ENCODE measurements at regions not wholly inside any gene's neighbourhood (a gene's known extent, or its start where the extent isn't known, plus 50 kb on each side); places are given as distances from the start of the nearest gene placed in this dataset.

DNA sequence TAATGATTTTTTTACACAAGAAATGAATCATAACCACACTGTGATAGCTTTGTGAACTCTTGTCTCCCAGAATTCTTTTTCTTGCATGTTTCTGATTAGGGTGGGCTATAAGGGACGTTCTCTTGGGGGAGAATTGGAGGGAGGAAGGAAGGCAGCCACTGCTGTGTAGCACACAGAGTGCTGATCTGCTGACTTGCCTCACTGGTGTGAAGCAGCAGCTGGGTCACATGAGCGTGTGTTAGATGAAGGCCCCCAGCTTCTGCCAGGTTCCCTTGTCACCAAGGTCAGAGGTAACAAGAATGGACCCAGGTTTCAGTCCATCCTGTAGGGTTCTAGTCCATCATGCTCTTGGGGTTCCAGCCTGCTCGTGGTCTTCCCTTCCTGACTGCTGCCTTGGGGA, 107.4 kb upstream of the GLI2 start:
- ChIA-PET POLR2A (ENCODE audit: partially characterized antibody) (no interaction called here), CTCF (ENCODE audit: partially characterized antibody) (interaction anchor here (0.6 to 1.2 kb wide), 2 partner anchors 26 to 78 kb away, joined by 3 to 4 read pairs; no protein-coding TSS in a partner anchor)
- Histone ChIP-seq H3K23ac (ENCODE audit: insufficient read length) (no peak overlapping the region), H4K91ac (replicated peaks; ENCODE audit: insufficient read length, low read length) (no peak overlapping the region), H2AFZ (ENCODE audit: low read length) (no peak overlapping the region), H2BK15ac (ENCODE audit: low read length) (no peak overlapping the region), H3K36me3 (ENCODE audit: control insufficient read depth in 2 of 4, insufficient read depth in 4 of 4, low read length in 3 of 4) (no peaks in the 10 kb centered on the region), H4K5ac (ENCODE audit: insufficient read length, low read depth, low read length) (no peak overlapping the region), H2BK12ac (ENCODE audit: low read depth, low read length) (no peak overlapping the region), H3K23me2 (ENCODE audit: low read depth, low read length) (peaks cover 2% of the 10 kb centered on the region; the same call in 1 of the 2 replicates), H3K18ac (ENCODE audit: extremely low read depth, low read length) (no peak overlapping the region), H3K79me1 (ENCODE audit: low read depth, low read length) (no peaks in the 10 kb centered on the region), H3K4me2 (ENCODE audit: insufficient read depth in 1 of 2, low read depth in 2 of 2, low read length in 2 of 2) (no peak overlapping the region), H2BK5ac (ENCODE audit: low read depth, low read length) (no peak overlapping the region), H3K27me3 (replicated peaks in 1 of 4; ENCODE audit: control insufficient read depth in 3 of 4, extremely low read depth in 1 of 4, insufficient read depth in 3 of 4, low read length in 3 of 4) (peaks cover 0 to 17% (median 4%) of the 10 kb centered on the region in 4 experiments; a peak in 4 of 7 replicates), H3K79me2 (ENCODE audit: control insufficient read depth in 1 of 2, insufficient read depth in 2 of 2, low read length in 2 of 2) (no peaks in the 10 kb centered on the region), H2BK120ac (replicated peaks; ENCODE audit: low read depth, low read length) (no peak overlapping the region), H3K27ac (ENCODE audit: low read depth, low read length) (no peak overlapping the region), H3K56ac (replicated peaks; ENCODE audit: insufficient read length, low read depth, low read length) (peak overlapping the region; percentile 86), H4K8ac (ENCODE audit: extremely low read depth, insufficient read depth, low read length) (no peak overlapping the region), H3K4ac (replicated peaks; ENCODE audit: insufficient read length, low read depth, low read length) (no peak overlapping the region), H2AK5ac (ENCODE audit: low read depth, low read length) (no peak overlapping the region), H3K4me3 (ENCODE audit: extremely low read depth in 1 of 4, insufficient read depth in 2 of 4, low read depth in 3 of 4, low read length in 4 of 4) (no peak overlapping the region), H3K9me3 (ENCODE audit: insufficient read depth in 2 of 2, low read depth in 1 of 2, low read length in 1 of 2) (no peaks in the 10 kb centered on the region), H2BK20ac (ENCODE audit: low read length) (no peak overlapping the region), H3K9ac (replicated peaks in 1 of 4; ENCODE audit: extremely low read depth in 1 of 4, low read depth in 3 of 4, low read length in 3 of 4) (no peak overlapping the region), H4K20me1 (replicated peaks in 1 of 2; ENCODE audit: control insufficient read depth in 1 of 2, insufficient read depth in 2 of 2, low read length in 2 of 2) (peaks cover 0 to 2% of the 10 kb centered on the region in 2 experiments), H3K4me1 (replicated peaks in 1 of 4; ENCODE audit: control insufficient read depth in 3 of 4, insufficient read depth in 4 of 4, low read length in 3 of 4) (peaks cover 0 to 4% (median 0%) of the 10 kb centered on the region in 4 experiments; a peak in 1 of 7 replicates), H3K14ac (ENCODE audit: insufficient read length) (no peak overlapping the region)
- FAIRE-seq, result no peak
- WGBS, 2 experiments (ENCODE audit: extremely low coverage in 1 of 2, insufficient coverage in 1 of 2, insufficient read length in 1 of 2, insufficient replicate concordance in 2 of 2, low coverage in 1 of 2, low lambda C conversion rate in 2 of 2, missing lambda C conversion rate in 1 of 2), result 87% methylated on average over 3 of the region's 3 CpGs; no CpG with 5 or more reads in 1 of the 2 experiments
- no peak for DNase-seq (ENCODE audit: low read depth in 1 of 2, low spot score in 2 of 2)
- TF ChIP-seq RBBP5 (IDR thresholded peaks at IDR 0.05; ENCODE audit: borderline replicate concordance, low read depth, low read length) (no peak), ATF2 (IDR thresholded peaks at IDR 0.05; ENCODE audit: low read length) (no peak), SAP30 (IDR thresholded peaks at IDR 0.05; ENCODE audit: insufficient read depth, insufficient replicate concordance, low read length) (no peak), KDM1A (IDR thresholded peaks at IDR 0.05; ENCODE audit: borderline replicate concordance, low read length) (no peak), CEBPB (IDR thresholded peaks at IDR 0.05; ENCODE audit: low read depth, low read length) (no peak), POLR2AphosphoS5 (IDR thresholded peaks at IDR 0.05; ENCODE audit: low read depth, low read length) (no peak), HDAC6 (IDR thresholded peaks at IDR 0.05; ENCODE audit: low read depth, low read length) (no peak), SP2 (IDR thresholded peaks at IDR 0.05; ENCODE audit: low read length) (no peak), GTF2F1 (IDR thresholded peaks at IDR 0.05; ENCODE audit: borderline replicate concordance, low read depth, low read length) (no peak), CBX8 (IDR thresholded peaks at IDR 0.05; ENCODE audit: borderline replicate concordance, low read depth, low read length) (no peak)
- TF ChIP-seq, protein P1, sequence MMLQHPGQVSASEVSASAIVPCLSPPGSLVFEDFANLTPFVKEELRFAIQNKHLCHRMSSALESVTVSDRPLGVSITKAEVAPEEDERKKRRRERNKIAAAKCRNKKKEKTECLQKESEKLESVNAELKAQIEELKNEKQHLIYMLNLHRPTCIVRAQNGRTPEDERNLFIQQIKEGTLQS (IDR thresholded peaks at IDR 0.05; ENCODE audit: insufficient read depth, low read depth, low read length), result no peak
- TF ChIP-seq, protein P2, sequence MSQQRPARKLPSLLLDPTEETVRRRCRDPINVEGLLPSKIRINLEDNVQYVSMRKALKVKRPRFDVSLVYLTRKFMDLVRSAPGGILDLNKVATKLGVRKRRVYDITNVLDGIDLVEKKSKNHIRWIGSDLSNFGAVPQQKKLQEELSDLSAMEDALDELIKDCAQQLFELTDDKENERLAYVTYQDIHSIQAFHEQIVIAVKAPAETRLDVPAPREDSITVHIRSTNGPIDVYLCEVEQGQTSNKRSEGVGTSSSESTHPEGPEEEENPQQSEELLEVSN (IDR thresholded peaks at IDR 0.05), result no peak
